Nucleus accumbens (tissue), 56 donors: ENCODE measurements at regions not wholly inside any gene's neighbourhood (a gene's known extent, or its start where the extent isn't known, plus 50 kb on each side); places are given as distances from the start of the nearest gene placed in this dataset.
"Not testable (repeated sequence)": the region's sequence is repeated elsewhere in the genome, so short reads cannot be mapped to it uniquely, and the experiment has no call there.

ENCODE experiments used
- DNase-seq, 56 donors: peaks; one replicate each; lab custom pipeline; 2025; lab: John Stamatoyannopoulos, UW

DNA sequence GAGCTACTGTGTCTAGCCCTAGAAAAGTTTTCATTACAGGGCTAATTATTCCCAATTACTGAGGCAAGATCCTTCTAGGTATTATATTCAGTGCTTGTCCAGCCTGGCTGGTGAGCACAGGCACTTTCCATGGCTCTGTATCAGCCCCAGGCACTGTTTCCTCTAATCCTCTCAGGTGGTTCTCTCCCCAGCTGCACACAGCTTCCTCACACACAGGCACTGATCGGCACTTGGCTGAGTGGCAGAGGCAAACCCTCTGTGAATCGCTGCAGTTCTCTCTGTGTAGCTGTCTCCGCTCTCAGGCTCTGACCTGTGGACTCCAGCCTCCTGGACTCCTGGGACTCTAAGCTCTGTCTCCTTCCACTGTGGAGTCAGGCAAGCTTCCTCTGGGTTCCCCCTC, 318.1 kb downstream of the KLF13 start:
- DNase-seq: not testable (repeated sequence)

DNA sequence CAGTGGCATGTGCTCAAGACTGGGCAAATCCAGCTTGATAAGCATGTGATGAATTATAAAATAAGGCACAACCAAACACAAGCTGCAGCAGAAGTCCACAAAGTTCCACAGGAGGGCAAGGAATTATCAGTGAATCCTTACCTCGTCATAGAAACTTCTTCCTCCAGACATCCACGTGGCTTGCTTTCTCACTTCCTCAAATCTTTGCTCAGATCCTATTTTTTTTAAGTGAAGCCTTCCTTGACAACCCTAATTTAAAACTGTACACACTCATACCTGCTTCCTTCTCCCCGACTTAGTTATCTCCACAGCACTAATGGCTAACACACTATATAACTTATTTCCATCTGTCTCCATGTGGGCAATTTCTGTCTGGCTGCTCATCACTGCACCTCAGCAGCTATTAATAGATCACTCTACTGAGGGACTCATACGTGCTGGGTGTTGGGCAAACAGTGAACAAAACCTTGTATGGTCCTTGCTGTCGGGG, 320.7 kb downstream of the KLF13 start:
- not testable (repeated sequence) for DNase-seq

DNA sequence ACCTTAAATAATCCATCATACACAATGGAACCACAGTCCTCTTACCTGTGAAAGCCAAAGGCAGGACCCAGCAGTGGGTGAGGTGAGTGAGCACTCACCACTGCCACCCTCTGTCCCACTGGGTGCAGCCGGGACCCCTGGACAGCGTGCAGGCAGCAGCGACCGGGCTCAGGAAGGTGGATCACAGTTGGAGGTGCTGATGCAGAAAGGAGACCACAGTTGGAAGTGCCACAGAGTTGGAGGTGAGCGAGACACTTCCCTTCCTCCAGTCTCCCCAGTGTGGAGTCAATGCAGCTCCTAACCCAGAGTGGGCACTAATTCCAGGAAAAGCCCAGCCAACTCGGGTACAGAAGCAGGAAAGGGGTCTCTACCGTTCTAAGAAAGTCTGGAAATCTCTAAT, 323.0 kb downstream of the KLF13 start:
- DNase-seq: not testable (repeated sequence)

DNA sequence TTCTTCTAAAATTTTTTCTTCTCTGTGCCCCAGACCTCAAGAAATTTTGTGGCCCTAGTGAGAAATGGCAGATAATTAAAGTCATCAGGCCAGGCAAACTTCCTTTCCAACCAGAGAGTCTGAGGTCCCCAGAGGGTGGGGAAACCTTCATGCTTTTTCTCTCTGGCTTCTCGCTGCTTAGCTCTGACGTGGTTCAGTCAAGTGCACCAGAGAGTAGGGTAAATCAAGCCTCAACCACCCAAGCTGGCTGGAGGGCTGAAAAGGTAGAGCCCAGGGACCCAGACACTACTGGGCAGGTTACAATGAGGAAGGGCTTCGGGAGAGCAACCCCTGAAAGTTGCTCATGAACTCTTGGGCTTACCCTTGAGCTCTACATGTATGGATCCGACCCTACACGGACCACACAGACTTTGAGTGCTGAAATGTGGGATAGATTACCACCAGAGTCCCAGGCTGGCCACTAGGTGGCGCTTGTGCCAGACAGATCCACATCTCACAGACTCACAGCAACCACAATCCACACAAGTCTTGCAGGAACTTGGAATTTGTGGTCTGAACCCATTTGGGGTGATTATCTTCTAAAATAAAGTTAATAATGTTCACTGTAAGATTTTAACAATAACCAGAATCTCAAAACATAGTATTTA, 323.5 kb downstream of the KLF13 start:
- not testable (repeated sequence) for DNase-seq

DNA sequence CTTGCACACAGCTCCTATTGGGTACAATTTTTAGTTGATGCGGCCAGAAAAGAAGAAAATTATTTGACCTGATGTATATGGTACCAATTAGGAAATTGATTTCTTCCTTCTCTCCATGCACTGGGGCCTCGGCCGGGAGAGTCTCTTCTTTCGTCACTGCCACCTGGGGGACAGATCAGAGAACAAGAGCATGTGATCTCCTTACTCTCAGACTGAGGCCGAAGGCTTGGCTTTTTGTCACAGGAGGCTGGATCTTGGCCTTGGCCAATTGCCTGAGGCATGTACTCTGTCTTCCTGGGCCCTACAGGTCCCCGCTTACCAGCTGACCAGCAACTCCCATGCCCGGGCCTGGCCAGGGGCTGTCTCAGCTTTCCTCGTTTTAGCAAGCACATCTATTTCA, 330.3 kb downstream of the KLF13 start:
- not testable (repeated sequence) for DNase-seq

DNA sequence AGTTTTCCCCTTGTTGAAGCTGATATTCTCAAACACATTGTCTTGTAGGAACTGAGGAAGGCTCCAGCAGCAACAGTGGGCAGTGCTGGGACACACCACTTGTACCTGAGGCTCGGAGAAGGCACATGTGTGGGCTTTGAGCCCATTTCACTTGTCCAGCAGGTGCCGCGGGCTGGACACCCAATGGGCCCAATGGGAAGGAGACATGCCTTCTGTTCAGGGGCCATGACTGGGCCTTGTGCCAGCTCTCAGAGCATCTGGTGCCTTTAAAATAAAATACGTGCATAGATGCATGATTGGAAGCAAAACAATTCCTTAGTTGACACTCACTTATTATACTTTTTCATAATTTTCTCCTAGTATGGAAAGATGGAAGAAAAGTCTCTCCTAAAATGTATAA, 334.2 kb downstream of the KLF13 start:
- DNase-seq: no peak

DNA sequence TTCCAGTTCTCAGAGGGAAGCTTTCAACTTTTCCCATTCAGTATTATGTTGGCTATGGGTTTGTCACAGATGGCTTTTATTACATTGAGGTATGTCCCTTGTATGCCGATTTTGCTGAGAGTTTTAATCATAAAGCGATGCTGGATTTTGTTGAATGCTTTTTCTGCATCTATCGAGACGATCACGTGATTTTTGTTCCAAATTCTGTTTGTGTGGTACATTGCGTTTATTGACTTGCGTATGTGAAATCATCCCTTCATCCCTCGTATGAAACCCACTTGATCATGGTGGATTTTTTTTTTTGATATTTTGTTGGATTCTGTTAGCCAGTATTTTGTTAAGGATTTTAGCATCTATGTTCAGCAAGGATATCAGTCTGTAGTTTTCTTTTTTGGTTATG, 339.1 kb downstream of the KLF13 start:
- DNase-seq: not testable (repeated sequence)

DNA sequence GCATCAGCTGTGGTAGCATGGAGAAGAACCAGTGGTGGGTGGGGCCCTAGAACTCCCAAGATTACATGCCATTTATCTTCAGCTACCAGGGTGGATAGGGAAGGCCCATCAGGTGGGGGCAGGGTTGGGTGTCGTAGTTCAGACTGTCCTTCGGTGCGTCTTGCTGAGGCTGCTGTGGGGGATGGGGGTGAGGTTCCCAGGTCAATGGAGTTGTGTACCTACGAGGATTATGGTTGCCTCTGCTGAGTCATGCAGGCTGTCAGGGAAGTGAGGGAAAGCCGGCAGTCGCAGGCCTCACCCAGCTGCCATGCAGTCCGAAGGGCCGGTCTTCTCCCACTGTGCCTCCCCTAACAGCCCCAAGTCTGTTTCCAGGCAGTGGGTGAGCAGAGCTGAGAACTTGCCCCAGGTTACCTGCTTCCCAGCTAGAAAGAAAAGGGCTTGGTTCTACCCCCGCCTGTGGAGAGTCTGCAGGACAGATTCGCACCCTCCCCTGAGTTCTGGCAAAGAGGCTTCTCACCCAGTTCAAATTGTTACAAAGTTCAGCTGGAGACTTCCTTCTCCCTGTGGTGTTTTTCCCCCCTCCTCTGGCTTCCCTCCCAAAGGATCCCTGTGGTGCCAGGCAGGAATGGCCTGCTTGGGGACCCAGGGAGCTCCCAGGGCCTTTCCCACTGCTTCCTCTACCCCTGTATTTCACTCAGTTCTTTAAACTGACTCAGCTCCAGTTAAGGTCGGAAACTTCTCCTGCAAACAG, 342.7 kb downstream of the KLF13 start:
- not testable (repeated sequence) for DNase-seq

DNA sequence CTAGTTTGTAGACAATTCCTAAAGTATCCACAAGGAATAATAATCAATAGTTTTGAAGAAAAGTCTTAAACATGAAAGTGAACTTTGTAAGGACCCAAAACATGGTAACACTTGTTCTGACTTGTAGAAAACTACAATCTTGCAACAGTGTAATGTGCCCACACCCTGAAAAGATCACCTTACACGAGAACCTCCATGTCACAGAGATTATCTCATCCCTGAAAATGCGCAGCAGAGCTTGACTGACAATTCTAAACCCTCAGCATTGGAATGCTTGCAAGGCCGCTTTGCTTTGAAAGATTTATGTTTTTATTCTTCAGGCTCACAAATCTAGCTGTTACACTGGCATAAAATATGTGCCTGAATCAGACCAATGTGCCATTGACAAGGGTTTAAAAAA, 346.6 kb downstream of the KLF13 start:
- not testable (repeated sequence) for DNase-seq

DNA sequence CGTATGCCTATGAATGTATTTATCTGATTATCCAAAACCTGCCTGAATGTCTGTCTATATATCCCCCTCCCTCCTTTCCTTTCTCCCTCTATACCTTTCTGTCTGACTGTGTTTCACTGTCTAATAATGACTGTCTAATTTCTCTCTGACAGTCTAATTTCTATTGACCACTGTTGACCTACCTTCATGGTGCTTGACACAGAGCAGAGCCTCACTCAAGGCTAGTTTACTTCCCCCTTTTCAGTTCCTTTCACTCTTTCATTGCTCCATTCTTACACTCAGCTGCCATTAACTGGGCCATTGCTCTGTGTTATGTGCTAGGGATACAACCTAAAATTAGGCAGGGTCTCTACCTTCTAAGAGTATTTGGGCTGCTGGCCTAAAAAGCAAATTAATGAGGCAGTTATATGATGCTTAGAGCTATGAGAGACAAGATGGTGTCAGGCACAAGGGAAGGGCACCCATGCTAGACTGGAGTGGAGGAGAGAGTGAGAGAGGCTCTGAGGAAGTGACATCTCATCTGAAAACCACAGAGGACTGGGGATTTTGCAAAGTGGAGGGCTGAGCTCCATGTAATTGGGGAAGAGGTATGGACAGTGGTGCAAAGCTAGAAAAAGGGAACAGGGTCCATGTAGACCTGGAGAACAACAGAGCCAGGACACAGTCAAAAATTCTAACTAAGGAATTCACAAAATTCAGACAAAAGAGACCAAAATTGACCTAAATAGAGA, 348.6 kb upstream of the CHRNA7 start:
- not testable (repeated sequence) for DNase-seq

DNA sequence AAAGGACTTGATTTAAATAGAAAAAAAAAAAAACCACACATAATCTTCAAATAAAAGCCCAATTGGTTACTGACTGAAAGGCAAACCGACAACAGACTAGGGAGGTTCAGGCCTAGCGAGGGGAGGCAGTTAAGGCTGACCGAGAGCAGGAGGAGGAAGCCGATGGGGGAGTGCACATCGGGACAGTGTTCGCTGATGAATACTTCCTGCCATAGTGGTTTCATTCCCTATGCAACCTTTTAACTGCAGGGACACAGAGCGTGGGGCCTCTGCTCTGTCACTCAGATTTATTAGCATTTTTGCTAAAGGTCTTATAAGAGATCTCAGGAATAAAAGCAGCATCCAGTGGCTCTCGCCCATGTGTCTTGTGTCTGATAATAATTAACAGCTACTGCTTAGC, 343.2 kb upstream of the CHRNA7 start:
- not testable (repeated sequence) for DNase-seq

DNA sequence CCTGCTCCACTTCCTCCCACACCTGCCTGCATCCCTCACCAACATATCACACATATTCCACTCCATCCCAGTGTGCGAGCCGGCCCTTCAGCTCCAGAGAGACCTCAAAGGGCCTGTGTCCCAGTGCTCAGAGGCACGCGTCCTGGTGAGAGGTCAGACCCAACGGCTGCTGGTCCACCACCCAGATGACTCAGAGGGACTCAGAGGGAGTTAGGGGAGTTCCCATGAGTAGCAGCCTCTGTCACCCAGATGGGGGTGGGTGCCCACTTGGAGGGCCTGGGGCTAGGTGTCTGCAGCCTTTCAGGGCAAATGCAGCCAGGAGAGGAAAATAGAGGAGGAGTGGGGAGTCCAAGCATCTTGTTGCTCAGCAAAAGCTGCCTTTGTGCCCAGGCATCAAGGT, 333.8 kb upstream of the CHRNA7 start:
- DNase-seq: not testable (repeated sequence)

DNA sequence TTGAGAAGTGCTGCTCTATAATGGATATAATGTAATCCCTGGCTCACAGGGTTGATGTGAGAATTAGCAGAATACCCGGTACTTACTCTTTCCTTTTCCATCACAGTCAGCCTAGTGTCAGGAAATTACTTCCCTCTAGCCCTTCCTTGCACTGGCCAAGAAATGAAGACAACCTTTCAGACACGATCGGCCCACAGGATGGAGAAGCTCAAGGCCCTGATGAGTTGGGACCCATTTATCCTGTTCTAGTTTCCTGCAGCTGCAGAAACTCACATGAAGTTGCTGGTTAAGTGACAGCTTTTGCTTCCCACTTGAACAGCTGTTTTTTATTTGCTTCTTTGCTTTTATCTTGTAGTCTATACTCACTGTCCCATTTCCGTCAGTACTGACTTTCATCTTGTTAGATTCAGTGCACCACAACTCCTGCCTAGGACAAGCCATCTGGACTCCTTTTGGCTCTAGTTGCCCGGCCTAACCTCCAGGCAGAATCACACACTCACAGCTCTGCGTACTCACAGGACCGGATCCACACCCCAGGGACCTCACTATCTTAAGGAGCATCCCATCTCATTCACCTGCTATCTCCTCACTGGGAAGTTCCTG, 325.1 kb upstream of the CHRNA7 start:
- not testable (repeated sequence) for DNase-seq

DNA sequence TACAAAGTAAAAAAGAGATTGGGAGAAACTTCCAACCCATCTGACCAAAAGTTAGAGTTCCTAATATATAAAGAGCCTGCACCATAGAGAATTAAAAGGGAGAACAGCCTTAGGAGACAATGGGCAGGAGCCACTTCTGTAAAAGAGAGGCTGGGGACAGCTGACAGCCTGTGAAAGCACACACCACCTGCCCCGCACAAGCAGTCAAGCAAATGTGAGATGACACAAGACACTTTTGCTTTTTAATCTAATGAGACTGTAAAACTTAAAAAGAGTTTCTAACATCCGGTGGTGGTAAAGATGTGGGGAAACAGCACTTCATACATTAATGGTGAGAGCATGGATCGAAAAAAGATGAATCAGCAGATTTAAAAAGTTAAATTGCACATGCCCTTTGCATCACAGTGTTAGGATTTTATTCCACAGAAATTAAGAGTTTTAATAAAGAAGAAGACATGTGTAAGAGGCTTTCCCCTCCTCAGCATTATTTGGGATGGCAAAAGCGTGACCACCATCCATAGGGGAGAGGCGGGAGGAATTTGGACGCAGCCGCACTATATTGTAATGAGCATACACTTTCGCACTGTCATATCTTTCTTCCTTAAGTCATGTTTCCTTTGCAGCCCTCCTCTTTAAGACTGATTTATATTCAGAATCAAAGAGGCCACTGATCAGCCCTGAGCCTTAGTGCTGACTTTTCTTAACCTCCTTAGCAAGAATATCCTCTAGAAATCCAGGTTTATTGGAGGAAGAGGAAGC, 322.2 kb upstream of the CHRNA7 start:
- not testable (repeated sequence) for DNase-seq

DNA sequence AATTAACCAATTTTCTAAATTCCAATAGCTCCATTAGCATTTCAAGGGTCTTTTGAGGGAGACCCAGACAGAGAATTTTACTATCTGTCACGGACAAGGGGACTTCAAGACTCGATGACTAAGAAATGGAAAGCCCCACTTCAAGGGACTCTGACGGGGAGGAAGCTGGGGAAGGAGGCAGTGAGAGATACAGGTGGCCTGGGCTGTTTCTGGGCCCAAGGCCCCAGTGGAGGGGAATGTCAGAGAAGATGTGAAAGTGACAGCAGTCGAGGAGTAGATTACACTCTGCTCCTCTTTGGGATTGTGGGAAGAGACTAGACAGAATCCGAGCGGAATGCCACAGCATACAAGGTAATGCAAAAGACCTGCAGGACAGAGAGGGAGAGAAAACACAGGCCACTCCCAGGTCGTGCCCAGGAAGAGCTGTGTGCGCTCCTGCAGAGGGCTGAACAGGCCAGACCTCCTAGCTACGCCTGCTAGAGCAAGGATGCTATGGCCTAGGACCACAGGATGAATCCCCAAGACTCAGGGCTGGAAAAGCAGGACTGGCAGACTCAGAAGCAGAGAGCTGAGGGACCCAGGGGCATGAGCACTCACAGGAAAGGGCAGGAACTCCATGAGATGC, 321.5 kb upstream of the CHRNA7 start:
- not testable (repeated sequence) for DNase-seq

DNA sequence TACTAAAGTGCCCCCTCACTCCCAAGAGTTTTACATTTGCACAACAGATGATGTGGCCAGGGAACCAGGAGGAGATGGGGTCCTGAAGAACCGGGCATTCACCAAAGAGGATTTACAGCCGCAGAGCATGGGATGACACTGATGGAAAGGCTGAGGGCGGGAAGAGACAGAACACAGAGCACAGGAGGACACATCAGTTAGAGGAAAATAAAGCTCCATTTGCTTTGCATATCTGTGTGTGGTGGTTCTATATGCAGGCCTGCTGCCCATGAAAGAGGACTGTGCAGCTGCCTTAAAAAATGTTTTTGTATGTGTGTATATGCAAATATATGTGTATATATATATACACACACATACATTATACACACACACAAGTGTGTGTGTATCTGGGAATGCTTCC, 320.8 kb upstream of the CHRNA7 start:
- DNase-seq: not testable (repeated sequence)

DNA sequence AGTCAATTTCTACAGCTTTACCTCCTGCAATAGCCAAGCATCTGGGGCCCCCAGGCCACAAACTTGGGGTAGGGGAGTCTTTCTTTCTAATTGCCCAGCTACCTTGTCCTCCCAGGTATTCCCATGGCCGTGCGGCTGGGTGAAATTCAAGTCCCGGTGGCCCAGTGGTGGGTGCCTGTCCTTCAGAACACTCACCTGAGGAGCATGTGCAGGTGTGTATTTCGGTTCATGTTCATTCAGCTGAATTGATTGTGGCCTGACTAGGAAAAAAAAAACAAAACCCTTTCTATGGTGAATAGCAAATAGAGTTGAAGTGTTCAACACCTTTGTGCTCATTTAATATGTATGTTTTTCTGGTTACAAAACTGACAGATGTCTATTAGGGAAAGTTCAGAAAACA, 319.5 kb upstream of the CHRNA7 start:
- not testable (repeated sequence) for DNase-seq

DNA sequence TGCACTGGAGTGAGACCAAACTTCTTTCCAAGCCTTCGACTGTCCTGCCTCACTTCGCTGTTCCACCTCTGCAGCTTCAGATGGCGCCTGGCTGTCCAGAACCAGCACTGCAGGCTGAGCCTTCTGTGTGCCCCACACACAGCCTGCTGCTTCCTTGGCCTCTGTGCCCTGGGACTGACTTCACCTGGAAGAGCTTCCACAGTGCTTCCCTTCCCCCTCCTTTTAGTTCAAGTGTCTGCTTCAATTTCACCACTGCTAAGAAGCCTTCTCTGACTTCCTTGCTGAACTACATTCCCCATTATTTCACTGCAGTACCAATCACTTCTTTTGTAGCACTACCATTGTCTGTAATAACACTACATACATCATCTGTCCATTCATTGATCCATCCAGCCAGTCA, 315.1 kb upstream of the CHRNA7 start:
- DNase-seq: not testable (repeated sequence)

DNA sequence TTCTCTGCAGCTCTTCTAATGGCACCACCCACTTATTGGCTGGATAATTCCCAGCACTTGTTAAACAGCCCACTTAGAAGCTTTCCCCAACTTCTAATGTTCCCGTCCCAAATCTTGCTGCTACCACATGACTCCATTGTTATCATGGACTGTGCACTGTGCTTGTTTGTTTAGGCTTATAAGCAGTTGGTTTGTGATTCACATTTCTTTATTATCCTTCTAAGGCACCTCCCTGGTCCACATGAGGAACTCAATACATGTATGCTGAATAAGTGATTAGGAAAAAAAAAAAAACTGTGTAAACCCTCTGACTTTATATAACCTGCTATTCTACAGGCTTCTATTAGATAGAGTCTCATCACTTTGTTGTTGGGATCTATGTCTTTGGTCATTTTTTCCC, 311.7 kb upstream of the CHRNA7 start:
- DNase-seq: not testable (repeated sequence)
